ENCODE measurements at regions not wholly inside any gene's neighbourhood (a gene's known extent, or its start where the extent isn't known, plus 50 kb on each side); places are given as distances from the start of the nearest gene placed in this dataset.

- Histone ChIP-seq H3K27me3 (ENCODE audit: low read depth) (no peaks in the 10 kb centered on the region), H3K4me3 (no peak overlapping the region), H3K9me3 (replicated peaks) (no peaks in the 10 kb centered on the region), H3K36me3 (no peaks in the 10 kb centered on the region), H3K4me1 (no peaks in the 10 kb centered on the region), H3K27ac (replicated peaks) (no peak overlapping the region)
- no peak for TF ChIP-seq CTCF (IDR thresholded peaks at IDR 0.05; ENCODE audit: borderline replicate concordance)
- no peak for DNase-seq
- intact Hi-C loops (cut with micrococcal nuclease), result no loop called here
Observed at GRCh38 chr1:82214606-82215005, 413.9 kb downstream of the ADGRL2 start.

- intact Hi-C loops (cut with micrococcal nuclease), result no loop called here
- Histone ChIP-seq H3K27ac (replicated peaks) (no peak overlapping the region), H3K36me3 (no peaks in the 10 kb centered on the region), H3K4me1 (no peaks in the 10 kb centered on the region), H3K4me3 (no peak overlapping the region), H3K9me3 (replicated peaks) (no peaks in the 10 kb centered on the region), H3K27me3 (ENCODE audit: low read depth) (no peaks in the 10 kb centered on the region)
- no peak for TF ChIP-seq CTCF (IDR thresholded peaks at IDR 0.05; ENCODE audit: borderline replicate concordance)
- DNase-seq, result no peak
Observed at GRCh38 chr1:82197606-82198005, 396.9 kb downstream of the ADGRL2 start.

- H3K4me1 ChIP-seq, result no peaks in the 10 kb centered on the region
- no peaks in the 10 kb centered on the region for H3K36me3 ChIP-seq
- no peak overlapping the region for H3K27ac ChIP-seq (replicated peaks)
- no peak for TF ChIP-seq CTCF (IDR thresholded peaks at IDR 0.05; ENCODE audit: borderline replicate concordance)
- intact Hi-C loops (cut with micrococcal nuclease), result no loop called here
- no peak overlapping the region for H3K4me3 ChIP-seq
- no peak for DNase-seq
- no peaks in the 10 kb centered on the region for H3K9me3 ChIP-seq (replicated peaks)
- H3K27me3 ChIP-seq (ENCODE audit: low read depth), result no peaks in the 10 kb centered on the region
Observed at GRCh38 chr1:82195245-82195644, 394.5 kb downstream of the ADGRL2 start.

- H3K4me3 ChIP-seq, result no peak overlapping the region
- no peaks in the 10 kb centered on the region for H3K9me3 ChIP-seq (replicated peaks)
- no peak for TF ChIP-seq CTCF (IDR thresholded peaks at IDR 0.05; ENCODE audit: borderline replicate concordance)
- no peaks in the 10 kb centered on the region for H3K36me3 ChIP-seq
- H3K4me1 ChIP-seq, result no peaks in the 10 kb centered on the region
- intact Hi-C loops (cut with micrococcal nuclease), result no loop called here
- DNase-seq, result no peak
- H3K27ac ChIP-seq (replicated peaks), result no peak overlapping the region
- H3K27me3 ChIP-seq (ENCODE audit: low read depth), result no peaks in the 10 kb centered on the region
Observed at GRCh38 chr1:82185084-82185483, 384.4 kb downstream of the ADGRL2 start.

- Histone ChIP-seq H3K36me3 (no peaks in the 10 kb centered on the region), H3K27me3 (ENCODE audit: low read depth) (no peaks in the 10 kb centered on the region), H3K4me3 (no peak overlapping the region), H3K9me3 (replicated peaks) (no peaks in the 10 kb centered on the region), H3K27ac (replicated peaks) (no peak overlapping the region), H3K4me1 (no peaks in the 10 kb centered on the region)
- no peak for DNase-seq
- intact Hi-C loops (cut with micrococcal nuclease), result no loop called here
- no peak for TF ChIP-seq CTCF (IDR thresholded peaks at IDR 0.05; ENCODE audit: borderline replicate concordance)
Observed at GRCh38 chr1:82181846-82182245, 381.1 kb downstream of the ADGRL2 start.

GRCh38 chr1:82179131-82179530 is 378.4 kb downstream of the ADGRL2 start:
- DNase-seq, result no peak
- no peaks in the 10 kb centered on the region for H3K4me1 ChIP-seq
- H3K27me3 ChIP-seq (ENCODE audit: low read depth), result no peaks in the 10 kb centered on the region
- no peak for TF ChIP-seq CTCF (IDR thresholded peaks at IDR 0.05; ENCODE audit: borderline replicate concordance)
- intact Hi-C loops (cut with micrococcal nuclease), result no loop called here
- no peak overlapping the region for H3K27ac ChIP-seq (replicated peaks)
- H3K9me3 ChIP-seq (replicated peaks), result no peaks in the 10 kb centered on the region
- H3K36me3 ChIP-seq, result no peaks in the 10 kb centered on the region
- H3K4me3 ChIP-seq, result no peak overlapping the region

Measured in left ventricle myocardium inferior (tissue), 1 donor.